ENCODE measurements at regions not wholly inside any gene's neighbourhood (a gene's known extent, or its start where the extent isn't known, plus 50 kb on each side); places are given as distances from the start of the nearest gene placed in this dataset.

DNA sequence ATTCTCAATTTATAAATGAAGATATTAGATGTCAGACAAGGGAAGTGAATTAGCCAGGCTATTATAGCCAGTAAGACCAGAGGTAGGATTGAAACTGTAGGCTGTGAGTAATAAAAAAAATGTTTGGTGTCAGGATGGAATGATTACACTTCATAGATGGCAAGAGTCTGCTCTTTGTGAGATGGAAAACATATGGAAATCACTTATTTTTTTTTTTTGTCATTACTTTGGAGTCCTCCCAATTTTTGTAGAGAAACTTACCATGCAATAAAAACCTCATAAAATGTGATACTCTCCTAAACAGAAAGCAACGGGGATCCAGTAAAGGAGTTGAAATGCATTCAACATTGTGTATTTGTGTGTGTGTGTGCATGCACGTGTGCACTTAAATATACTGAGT lies 532.7 kb upstream of the CDH8 start:
- TF ChIP-seq POLR2A (IDR thresholded peaks at IDR 0.05) (no peak), POLR2AphosphoS5 (IDR thresholded peaks at IDR 0.05) (no peak)

All from prostate gland (tissue), 1 donor.